Smooth muscle cell (in vitro differentiated cells): ENCODE measurements at regions not wholly inside any gene's neighbourhood (a gene's known extent, or its start where the extent isn't known, plus 50 kb on each side); places are given as distances from the start of the nearest gene placed in this dataset.

Source experiments
- DNase-seq: peaks from one replicate; lab custom pipeline; 2025; ENCODE audit not compliant: unreplicated experiment; lab: John Stamatoyannopoulos, UW
- H2AFZ ChIP-seq: fragments of 200-600 bp; sonication (generic); 2 replicates; pipeline ENCODE4 v1.6.0; 2016; ENCODE audit warnings: antibody characterized with exemption, low read depth, mild to moderate bottlenecking
- H3F3A ChIP-seq: fragments of 200-600 bp; sonication (generic); 2 replicates; pipeline ENCODE4 v1.6.0; 2017; ENCODE audit warnings: antibody characterized with exemption, low read depth
- H3K27ac ChIP-seq: fragments of 200-600 bp; sonication (generic); 2 replicates; pipeline ENCODE4 v1.5.1; 2016; ENCODE audit warnings: low read depth, mild to moderate bottlenecking
- H3K27me3 ChIP-seq: fragments of 200-600 bp; sonication (generic); 2 replicates; pipeline ENCODE4 v1.6.1; 2016; ENCODE audit warnings: low read depth, mild to moderate bottlenecking
- H3K36me3 ChIP-seq: fragments of 200-600 bp; sonication (generic); 2 replicates; pipeline ENCODE4 v1.5.1; 2016; ENCODE audit warnings: low read depth
- H3K4me1 ChIP-seq: fragments of 200-600 bp; sonication (generic); 2 replicates; pipeline ENCODE4 v1.5.1; 2016; ENCODE audit warnings: low read depth
- H3K4me2 ChIP-seq: fragments of 200-600 bp; sonication (generic); 2 replicates; pipeline ENCODE4 v1.6.0; 2016; ENCODE audit warnings: mild to moderate bottlenecking
- H3K4me3 ChIP-seq: fragments of 200-600 bp; sonication (generic); 2 replicates; pipeline ENCODE4 v1.5.1; 2016; ENCODE audit warnings: mild to moderate bottlenecking
- H3K79me2 ChIP-seq: fragments of 200-600 bp; sonication (generic); 2 replicates; pipeline ENCODE4 v1.6.0; 2016; ENCODE audit warnings: low read depth, mild to moderate bottlenecking
- H3K9ac ChIP-seq: fragments of 200-600 bp; sonication (generic); 2 replicates; pipeline ENCODE4 v1.6.0; 2016; ENCODE audit warnings: low read depth
- H3K9me3 ChIP-seq: fragments of 200-600 bp; sonication (generic); replicated peaks from 2 replicates; pipeline ENCODE4 v1.5.1; 2016; ENCODE audit warnings: low read depth
- H4K20me1 ChIP-seq: fragments of 200-600 bp; sonication (generic); 2 replicates; pipeline ENCODE4 v1.6.0; 2016; ENCODE audit warnings: low read depth
- CTCF ChIP-seq: fragments of 200-600 bp; sonication (generic); IDR thresholded peaks from 2 replicates; pipeline ENCODE4 v1.5.1; 2017; ENCODE audit warnings: borderline replicate concordance, mild to moderate bottlenecking, antibody characterized with exemption; ENCODE audit not compliant: insufficient read depth, poor library complexity, severe bottlenecking
- WGBS: methylation state at CpG from one replicate; pipeline ENCODE4 v1.1.7; 2016; ENCODE audit warnings: low lambda C conversion rate; 5-methylcytosine and 5-hydroxymethylcytosine counted together

- Histone ChIP-seq H3K4me2 (no peak overlapping the region), H4K20me1 (no peaks in the 10 kb centered on the region), H3K4me3 (no peak overlapping the region), H3K9ac (no peak overlapping the region), H3K9me3 (no peaks in the 10 kb centered on the region), H2AFZ (no peak overlapping the region), H3K79me2 (no peaks in the 10 kb centered on the region), H3K36me3 (no peaks in the 10 kb centered on the region), H3K27me3 (no peaks in the 10 kb centered on the region), H3K27ac (no peak overlapping the region), H3F3A (no peaks in the 10 kb centered on the region), H3K4me1 (no peaks in the 10 kb centered on the region)
- 75% methylated on average over 1 of the region's 1 CpG for WGBS
- DNase-seq: no peak
- TF ChIP-seq CTCF: no peak
Measured at GRCh38 chr1:82786883-82787282, 986.1 kb downstream of the ADGRL2 start.

GRCh38 chr1:82785268-82785790 is 984.6 kb downstream of the ADGRL2 start:
- no peaks in the 10 kb centered on the region for H3K36me3 ChIP-seq
- TF ChIP-seq CTCF: no peak
- 90% methylated on average over 1 of the region's 1 CpG for WGBS

GRCh38 chr1:82783044-82783443 is 982.3 kb downstream of the ADGRL2 start:
- Histone ChIP-seq H3K36me3 (no peaks in the 10 kb centered on the region), H2AFZ (no peak overlapping the region), H3F3A (no peaks in the 10 kb centered on the region), H3K4me3 (no peak overlapping the region), H4K20me1 (no peaks in the 10 kb centered on the region), H3K9me3 (no peaks in the 10 kb centered on the region), H3K79me2 (no peaks in the 10 kb centered on the region), H3K27me3 (no peaks in the 10 kb centered on the region), H3K9ac (no peak overlapping the region), H3K27ac (no peak overlapping the region), H3K4me1 (no peaks in the 10 kb centered on the region), H3K4me2 (no peak overlapping the region)
- TF ChIP-seq CTCF: no peak
- 93% methylated on average over 5 of the region's 5 CpGs for WGBS
- DNase-seq: no peak

More at GRCh38 chr1:82785268-82785790, 984.6 kb downstream of the ADGRL2 start:
- H3K4me2 ChIP-seq: no peak overlapping the region
- H3K9me3 ChIP-seq: no peaks in the 10 kb centered on the region
- no peak overlapping the region for H3K4me3 ChIP-seq
- no peak for DNase-seq
- H3K4me1 ChIP-seq: no peaks in the 10 kb centered on the region
- no peak overlapping the region for H3K27ac ChIP-seq
- H3K27me3 ChIP-seq: no peaks in the 10 kb centered on the region
- H3K9ac ChIP-seq: no peak overlapping the region
- H3K79me2 ChIP-seq: no peaks in the 10 kb centered on the region
- no peaks in the 10 kb centered on the region for H4K20me1 ChIP-seq
- H3F3A ChIP-seq: no peaks in the 10 kb centered on the region
- H2AFZ ChIP-seq: no peak overlapping the region

- no peak overlapping the region for H3K4me3 ChIP-seq
- no peaks in the 10 kb centered on the region for H3K79me2 ChIP-seq
- H3K4me2 ChIP-seq: no peak overlapping the region
- H3F3A ChIP-seq: no peaks in the 10 kb centered on the region
- DNase-seq: no peak
- H3K27me3 ChIP-seq: no peaks in the 10 kb centered on the region
- H3K27ac ChIP-seq: no peak overlapping the region
- H3K9me3 ChIP-seq: no peaks in the 10 kb centered on the region
- TF ChIP-seq CTCF: no peak
- H2AFZ ChIP-seq: no peak overlapping the region
- H3K9ac ChIP-seq: no peak overlapping the region
- H3K4me1 ChIP-seq: no peaks in the 10 kb centered on the region
- H4K20me1 ChIP-seq: no peaks in the 10 kb centered on the region
- 100% methylated on average over 2 of the region's 2 CpGs for WGBS
- H3K36me3 ChIP-seq: no peaks in the 10 kb centered on the region
Measured at GRCh38 chr1:82782599-82782998, 981.9 kb downstream of the ADGRL2 start.
